ENCODE measurements at regions not wholly inside any gene's neighbourhood (a gene's known extent, or its start where the extent isn't known, plus 50 kb on each side); places are given as distances from the start of the nearest gene placed in this dataset.

DNA sequence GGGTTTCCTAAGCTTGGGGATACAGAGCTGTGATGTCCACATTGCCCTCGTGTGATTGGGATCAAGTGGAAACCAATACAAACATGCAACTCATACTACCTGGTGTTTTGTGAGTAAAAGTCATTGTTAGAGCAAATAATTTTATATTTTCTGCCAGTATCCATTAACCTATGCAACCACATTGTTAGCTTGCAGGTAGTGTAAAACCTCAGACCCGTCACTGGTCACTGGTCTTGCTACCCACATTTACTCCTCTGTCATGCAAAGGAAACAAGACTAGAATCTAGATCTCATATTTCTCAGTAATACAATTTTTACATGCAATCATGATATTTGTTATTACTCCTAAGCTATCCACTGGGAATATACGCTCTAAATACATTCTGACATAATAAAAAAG is 324.3 kb upstream of the NDST4 start:
- TF ChIP-seq POLR2A (IDR thresholded peaks at IDR 0.05): no peak
- TF ChIP-seq, protein P1, sequence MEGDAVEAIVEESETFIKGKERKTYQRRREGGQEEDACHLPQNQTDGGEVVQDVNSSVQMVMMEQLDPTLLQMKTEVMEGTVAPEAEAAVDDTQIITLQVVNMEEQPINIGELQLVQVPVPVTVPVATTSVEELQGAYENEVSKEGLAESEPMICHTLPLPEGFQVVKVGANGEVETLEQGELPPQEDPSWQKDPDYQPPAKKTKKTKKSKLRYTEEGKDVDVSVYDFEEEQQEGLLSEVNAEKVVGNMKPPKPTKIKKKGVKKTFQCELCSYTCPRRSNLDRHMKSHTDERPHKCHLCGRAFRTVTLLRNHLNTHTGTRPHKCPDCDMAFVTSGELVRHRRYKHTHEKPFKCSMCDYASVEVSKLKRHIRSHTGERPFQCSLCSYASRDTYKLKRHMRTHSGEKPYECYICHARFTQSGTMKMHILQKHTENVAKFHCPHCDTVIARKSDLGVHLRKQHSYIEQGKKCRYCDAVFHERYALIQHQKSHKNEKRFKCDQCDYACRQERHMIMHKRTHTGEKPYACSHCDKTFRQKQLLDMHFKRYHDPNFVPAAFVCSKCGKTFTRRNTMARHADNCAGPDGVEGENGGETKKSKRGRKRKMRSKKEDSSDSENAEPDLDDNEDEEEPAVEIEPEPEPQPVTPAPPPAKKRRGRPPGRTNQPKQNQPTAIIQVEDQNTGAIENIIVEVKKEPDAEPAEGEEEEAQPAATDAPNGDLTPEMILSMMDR (IDR thresholded peaks at IDR 0.05): no peak
- no peak for TF ChIP-seq POLR2AphosphoS5 (IDR thresholded peaks at IDR 0.05; ENCODE audit: insufficient read depth in 1 of 2, low read depth in 1 of 2)

Measured in vagina (tissue), 2 donors.